ENCODE measurements at regions not wholly inside any gene's neighbourhood (a gene's known extent, or its start where the extent isn't known, plus 50 kb on each side); places are given as distances from the start of the nearest gene placed in this dataset.
"Not testable (repeated sequence)": the region's sequence is repeated elsewhere in the genome, so short reads cannot be mapped to it uniquely, and the experiment has no call there.

DNA sequence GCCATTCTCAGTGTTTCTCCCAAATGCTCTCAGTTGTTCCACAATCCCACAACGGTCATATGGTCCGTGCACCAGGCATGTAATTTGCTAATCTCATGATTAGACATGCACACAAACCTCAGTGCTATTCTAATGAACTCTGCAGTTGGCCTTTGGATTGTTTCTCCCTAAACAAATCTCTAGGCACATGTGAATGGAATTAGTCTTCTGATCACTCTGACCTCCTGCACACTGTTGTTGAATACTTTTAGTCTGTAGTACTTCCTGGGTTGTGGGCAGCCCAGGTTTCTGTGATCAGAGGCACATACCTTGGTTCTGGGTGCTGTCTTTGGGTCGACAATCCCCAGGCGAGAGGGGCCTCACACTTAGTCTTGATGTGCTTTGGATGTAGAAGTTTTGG is 498.7 kb upstream of the SPRED2 start:
- in situ Hi-C loops (cut with MboI; ENCODE audit: low pct_unique_long_range_greater_than_20kb in 2 of 9, low sequenced_read_pairs in 9 of 9, unreplicated experiment in 9 of 9) = no loop called here

DNA sequence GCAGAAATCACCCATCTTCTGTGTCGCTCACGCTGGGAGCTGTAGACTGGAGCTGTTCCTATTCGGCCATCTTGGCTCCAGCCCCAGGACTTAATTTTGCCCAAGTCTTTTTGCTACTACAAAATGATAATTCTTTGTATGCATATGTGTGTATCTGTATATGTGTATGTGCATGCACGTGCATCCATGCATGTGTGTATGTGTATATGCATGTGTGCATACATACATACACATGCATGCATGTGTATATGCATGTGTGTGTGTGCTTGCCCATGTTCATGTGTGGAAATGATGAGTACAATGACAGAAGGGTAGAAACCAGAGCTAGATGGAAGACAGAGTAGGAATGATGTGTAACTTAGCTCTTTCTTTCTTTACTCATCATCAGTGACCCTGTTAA is 497.9 kb upstream of the SPRED2 start:
- no peak overlapping the region for H3K27ac ChIP-seq
- H3K4me3 ChIP-seq = no peak overlapping the region
- ATAC-seq (replicated peaks in 6 of 8) = peak in 1 of 8 experiments; percentile 25
- 0 to 100% (median 43%) methylated on average over 1 of the region's 4 CpGs; no CpG with 5 or more reads in 7 of the 10 experiments for WGBS, 10 experiments
- in situ Hi-C loops (cut with MboI; ENCODE audit: low pct_unique_long_range_greater_than_20kb in 2 of 9, low sequenced_read_pairs in 9 of 9, unreplicated experiment in 9 of 9) = no loop called here
- H3K4me1 ChIP-seq (replicated peaks in 1 of 2) = peaks cover 2 to 5% of the 10 kb centered on the region in 2 donors

More for the DNA sequence above, 498.7 kb upstream of the SPRED2 start:
- Histone ChIP-seq H3K27ac (no peak overlapping the region), H3K4me1 (replicated peaks in 1 of 2) (peaks cover 6 to 7% of the 10 kb centered on the region in 2 donors), H3K4me3 (no peak overlapping the region)
- ATAC-seq (replicated peaks in 6 of 8) = no peak
- 6 to 100% (median 89%) methylated on average over 2 to 4 of the region's 4 CpGs; no CpG with 5 or more reads in 4 of the 10 experiments for WGBS, 10 experiments

DNA sequence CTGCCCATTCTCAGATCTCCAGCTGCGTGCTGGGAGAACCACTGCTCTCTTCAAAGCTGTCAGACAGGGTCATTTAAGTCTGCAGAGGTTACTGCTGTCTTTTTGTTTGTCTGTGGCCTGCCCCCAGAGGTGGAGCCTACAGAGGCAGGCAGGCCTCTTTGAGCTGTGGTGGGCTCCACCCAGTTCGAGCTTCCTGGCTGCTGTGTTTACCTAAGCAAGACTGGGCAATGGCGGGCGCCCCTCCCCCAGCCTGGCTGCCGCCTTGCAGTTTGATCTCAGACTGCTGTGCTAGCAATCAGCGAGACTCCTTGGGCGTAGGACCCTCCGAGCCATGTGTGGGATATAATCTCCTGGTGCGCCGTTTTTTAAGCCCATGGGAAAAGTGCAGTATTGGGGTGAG is 497.3 kb upstream of the SPRED2 start:
- H3K4me1 ChIP-seq (replicated peaks in 1 of 2); H3K27ac ChIP-seq; H3K4me3 ChIP-seq; in situ Hi-C loops (cut with MboI; ENCODE audit: low pct_unique_long_range_greater_than_20kb in 2 of 9, low sequenced_read_pairs in 9 of 9, unreplicated experiment in 9 of 9); ATAC-seq (replicated peaks in 6 of 8): not testable (repeated sequence)
- WGBS, 10 experiments = 70 to 94% (median 73%) methylated on average over 2 to 3 of the region's 10 CpGs; no CpG with 5 or more reads in 7 of the 10 experiments

DNA sequence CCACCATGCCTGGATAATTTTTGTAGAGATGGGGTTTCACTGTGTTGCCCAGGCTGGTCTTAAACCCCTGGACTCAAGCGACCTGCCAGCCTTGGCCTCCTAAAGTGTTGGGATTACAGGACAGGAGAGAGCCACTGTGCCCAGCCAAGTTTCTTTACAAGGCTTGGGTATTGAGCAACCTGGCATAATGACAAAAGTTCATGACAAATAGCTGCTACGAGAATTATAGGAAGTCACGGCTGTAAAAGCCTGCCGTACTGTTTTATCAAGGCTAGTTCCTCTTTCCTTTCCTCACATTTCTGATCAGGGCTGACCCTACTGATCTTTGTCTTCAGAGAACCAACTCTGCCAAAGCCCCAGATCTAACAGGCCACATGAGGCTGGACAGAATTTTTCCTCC is 490.4 kb upstream of the SPRED2 start:
- H3K27ac ChIP-seq = no peak overlapping the region
- H3K4me1 ChIP-seq (replicated peaks in 1 of 2) = peaks cover 9 to 11% of the 10 kb centered on the region in 2 donors
- in situ Hi-C loops (cut with MboI; ENCODE audit: low pct_unique_long_range_greater_than_20kb in 2 of 9, low sequenced_read_pairs in 9 of 9, unreplicated experiment in 9 of 9) = no loop called here
- 0 to 100% (median 83%) methylated on average over 2 to 4 of the region's 4 CpGs; no CpG with 5 or more reads in 5 of the 10 experiments for WGBS, 10 experiments
- no peak for ATAC-seq (replicated peaks in 6 of 8)
- H3K4me3 ChIP-seq = no peak overlapping the region

DNA sequence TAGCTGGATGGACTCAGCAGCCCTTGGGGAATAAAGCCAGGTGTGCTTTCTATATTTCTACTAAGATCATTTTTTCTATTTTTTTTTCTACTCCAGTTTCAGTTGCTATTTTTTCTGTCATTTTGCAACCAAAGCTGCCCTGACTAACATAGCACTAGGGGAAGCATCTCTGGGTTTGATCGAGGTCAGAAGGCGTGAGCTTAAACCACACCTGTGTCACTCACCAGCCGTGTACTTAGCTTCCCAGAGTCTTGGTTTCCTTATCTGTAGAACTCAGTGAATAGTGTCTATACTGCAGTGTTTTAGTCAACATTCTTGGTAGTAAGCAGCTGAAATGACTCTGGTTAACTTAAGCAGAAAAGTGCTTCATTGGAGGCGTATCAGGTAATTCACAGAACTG is 489.6 kb upstream of the SPRED2 start:
- Histone ChIP-seq H3K4me1 (replicated peaks in 1 of 2) (peaks cover 9 to 11% of the 10 kb centered on the region in 2 donors), H3K27ac (no peak overlapping the region), H3K4me3 (no peak overlapping the region)
- WGBS, 10 experiments = 16 to 91% (median 62%) methylated on average over 2 to 4 of the region's 4 CpGs; no CpG with 5 or more reads in 5 of the 10 experiments
- no peak for ATAC-seq (replicated peaks in 6 of 8)
- in situ Hi-C loops (cut with MboI; ENCODE audit: low pct_unique_long_range_greater_than_20kb in 2 of 9, low sequenced_read_pairs in 9 of 9, unreplicated experiment in 9 of 9) = no loop called here

DNA sequence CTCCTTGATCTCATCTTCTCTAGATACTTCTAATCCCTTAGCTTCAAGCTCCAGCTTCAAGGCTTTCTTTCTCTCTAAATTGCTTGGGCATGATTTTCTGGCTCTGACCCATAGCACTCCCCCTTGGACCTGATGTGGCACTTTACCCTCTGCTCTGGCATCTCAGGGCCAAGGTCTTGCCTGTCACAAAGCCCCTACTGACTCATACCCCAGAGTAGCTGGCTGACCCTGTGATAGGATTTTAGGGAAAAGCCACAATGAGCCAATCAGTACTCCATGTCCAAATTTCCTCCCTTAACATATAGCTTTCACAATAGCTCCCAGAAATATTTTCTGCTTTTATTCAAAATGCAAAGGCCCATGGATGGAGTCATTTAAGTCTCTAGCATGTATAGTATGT is 488.7 kb upstream of the SPRED2 start:
- in situ Hi-C loops (cut with MboI; ENCODE audit: low pct_unique_long_range_greater_than_20kb in 2 of 9, low sequenced_read_pairs in 9 of 9, unreplicated experiment in 9 of 9) = no loop called here
- peaks cover 9 to 11% of the 10 kb centered on the region in 2 donors for H3K4me1 ChIP-seq (replicated peaks in 1 of 2)
- H3K4me3 ChIP-seq = no peak overlapping the region
- no peak overlapping the region for H3K27ac ChIP-seq
- ATAC-seq (replicated peaks in 6 of 8) = no peak

DNA sequence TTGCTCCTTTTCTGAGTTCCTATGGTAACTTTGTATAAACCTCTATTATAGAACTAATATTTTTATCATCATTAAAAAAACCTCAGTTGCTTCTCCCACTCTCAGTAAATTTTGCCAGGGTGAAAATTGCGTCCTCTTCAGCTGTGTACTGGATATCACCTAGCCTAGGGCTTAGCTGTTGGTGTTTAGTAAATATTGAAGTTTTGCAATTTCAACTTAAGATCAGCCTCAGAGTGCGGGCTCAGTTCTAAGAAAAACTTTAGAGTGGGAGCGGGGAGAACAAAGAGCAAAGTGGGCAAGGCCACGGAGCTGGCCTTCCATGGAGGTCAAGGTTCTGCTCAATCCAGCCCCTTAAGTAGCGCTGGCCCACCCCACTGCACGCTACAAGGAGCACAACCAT is 488.3 kb upstream of the SPRED2 start:
- no peak overlapping the region for H3K4me3 ChIP-seq
- H3K4me1 ChIP-seq (replicated peaks in 1 of 2) = peaks cover 9 to 11% of the 10 kb centered on the region in 2 donors
- in situ Hi-C loops (cut with MboI; ENCODE audit: low pct_unique_long_range_greater_than_20kb in 2 of 9, low sequenced_read_pairs in 9 of 9, unreplicated experiment in 9 of 9) = no loop called here
- WGBS, 10 experiments = 14 to 94% (median 55%) methylated on average over 1 to 6 of the region's 6 CpGs; no CpG with 5 or more reads in 4 of the 10 experiments
- ATAC-seq (replicated peaks in 6 of 8) = no peak
- no peak overlapping the region for H3K27ac ChIP-seq

DNA sequence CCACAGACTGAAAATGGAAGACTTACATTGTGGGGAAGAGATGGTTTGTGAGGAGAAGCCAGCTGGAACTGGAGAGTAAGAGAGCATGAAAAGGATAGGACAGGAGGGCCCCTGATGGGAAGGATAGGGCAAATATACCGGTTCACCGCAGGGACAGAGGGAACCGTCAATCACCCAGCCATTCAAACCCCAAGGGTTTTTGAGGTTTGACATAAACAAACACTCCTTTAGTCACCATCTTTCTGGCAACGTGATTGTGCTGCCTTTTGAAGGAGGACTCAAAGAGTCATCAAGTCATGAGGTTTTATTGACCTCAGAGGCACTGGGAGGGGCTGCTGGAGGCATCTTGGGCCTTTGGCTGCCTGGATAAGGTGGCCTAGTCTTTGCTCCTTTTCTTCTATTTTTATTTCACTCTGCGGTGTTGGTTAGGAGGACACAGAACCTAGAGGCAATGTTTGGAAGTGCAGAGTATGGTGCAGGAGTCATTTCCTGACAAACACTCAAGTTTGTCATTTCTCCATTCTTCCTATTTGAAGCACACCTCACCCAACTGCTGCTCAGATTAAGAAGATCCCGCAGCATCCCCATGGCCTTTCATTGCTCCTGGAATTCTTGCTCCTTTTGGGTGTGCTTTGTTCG is 487.3 kb upstream of the SPRED2 start:
- in situ Hi-C loops (cut with MboI; ENCODE audit: low pct_unique_long_range_greater_than_20kb in 2 of 9, low sequenced_read_pairs in 9 of 9, unreplicated experiment in 9 of 9) = no loop called here
- WGBS, 10 experiments = 0 to 72% (median 50%) methylated on average over 1 to 7 of the region's 7 CpGs; no CpG with 5 or more reads in 1 of the 10 experiments

DNA sequence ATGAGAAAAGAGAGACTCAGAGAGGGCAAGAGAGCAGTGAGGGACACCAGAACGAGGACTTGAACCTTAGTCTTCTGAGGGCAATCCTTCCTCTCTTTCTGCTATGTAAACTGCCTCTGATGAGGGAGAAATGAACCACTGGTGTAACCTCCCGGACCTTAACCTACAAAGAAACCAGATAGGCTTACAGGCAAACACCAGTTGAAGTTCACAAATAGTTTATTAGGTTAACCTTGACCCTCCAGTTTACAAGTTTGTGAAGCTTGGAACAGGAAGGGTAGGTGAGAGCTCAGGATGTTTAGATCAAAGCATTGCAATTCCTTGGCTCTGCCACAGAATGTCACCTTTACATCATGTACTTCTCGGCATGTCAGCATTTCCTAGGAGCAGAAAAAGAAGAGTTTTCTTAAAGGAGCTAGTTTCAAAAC is 486.4 kb upstream of the SPRED2 start:
- no peak overlapping the region for H3K27ac ChIP-seq
- ATAC-seq (replicated peaks in 6 of 8) = no peak
- no peak overlapping the region for H3K4me3 ChIP-seq
- WGBS, 10 experiments = 12 to 95% (median 80%) methylated on average over 1 to 3 of the region's 3 CpGs; no CpG with 5 or more reads in 1 of the 10 experiments
- in situ Hi-C loops (cut with MboI; ENCODE audit: low pct_unique_long_range_greater_than_20kb in 2 of 9, low sequenced_read_pairs in 9 of 9, unreplicated experiment in 9 of 9) = no loop called here
- peaks cover 18% of the 10 kb centered on the region in 2 donors for H3K4me1 ChIP-seq (replicated peaks in 1 of 2)

More for the DNA sequence above, 487.3 kb upstream of the SPRED2 start:
- ATAC-seq (replicated peaks in 6 of 8) = peak in 5 of 8 experiments; percentile 53 to 86 (median 71)
- Histone ChIP-seq H3K27ac (peak overlapping the region in 1 of 2 donors; percentile 50), H3K4me1 (replicated peaks in 1 of 2) (peaks cover 9 to 11% of the 10 kb centered on the region in 2 donors), H3K4me3 (no peak overlapping the region)

DNA sequence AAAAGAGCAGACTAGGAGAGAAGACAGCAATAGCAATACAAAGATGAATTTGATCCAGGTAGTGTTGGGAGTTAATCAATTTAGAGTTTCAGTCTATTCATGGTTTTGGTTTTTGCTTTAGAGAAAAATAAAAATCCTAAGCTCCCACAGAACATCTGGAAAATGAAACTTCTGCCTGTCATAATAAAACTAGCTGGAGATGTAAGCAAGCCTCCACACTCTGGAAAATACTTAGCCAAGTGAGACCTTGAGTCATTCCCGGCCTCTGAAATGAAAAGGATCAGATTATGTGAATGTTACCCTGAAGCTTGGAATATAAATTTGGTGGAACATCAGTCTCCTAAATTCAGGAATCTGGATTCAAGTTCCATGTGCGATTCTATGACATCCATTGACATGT is 485.6 kb upstream of the SPRED2 start:
- in situ Hi-C loops (cut with MboI; ENCODE audit: low pct_unique_long_range_greater_than_20kb in 2 of 9, low sequenced_read_pairs in 9 of 9, unreplicated experiment in 9 of 9) = no loop called here
- H3K27ac ChIP-seq = no peak overlapping the region
- peaks cover 18 to 24% of the 10 kb centered on the region in 2 donors for H3K4me1 ChIP-seq (replicated peaks in 1 of 2)
- no peak overlapping the region for H3K4me3 ChIP-seq
- WGBS, 10 experiments = 0 to 100% (median 82%) methylated on average over 1 to 2 of the region's 2 CpGs; no CpG with 5 or more reads in 1 of the 10 experiments
- no peak for ATAC-seq (replicated peaks in 6 of 8)

DNA sequence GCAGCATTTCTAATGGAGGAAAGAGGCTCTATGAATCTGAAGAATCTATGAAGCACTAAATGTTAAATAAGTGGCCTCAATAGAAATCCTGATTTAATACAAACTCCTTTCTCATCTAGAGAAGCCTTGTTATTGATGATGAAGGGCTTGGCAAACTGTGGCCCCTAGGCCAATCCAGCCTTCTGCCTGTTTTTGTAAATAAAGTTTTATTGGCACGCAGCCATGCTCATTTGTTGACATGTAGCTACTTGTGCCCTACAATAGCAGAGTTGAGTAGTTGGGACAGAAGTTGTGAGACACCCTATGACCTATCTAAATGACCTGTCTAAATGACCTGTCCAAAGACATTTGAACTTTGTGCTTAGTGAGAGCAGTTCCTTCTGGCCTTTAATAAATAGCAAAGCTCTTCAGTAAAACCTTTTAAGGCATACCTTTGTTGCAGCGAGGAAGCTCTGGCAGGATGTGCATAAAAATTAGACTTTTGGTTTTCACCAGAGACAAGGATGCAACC is 484.4 kb upstream of the SPRED2 start:
- 40 to 100% (median 92%) methylated on average over 1 to 2 of the region's 2 CpGs; no CpG with 5 or more reads in 5 of the 10 experiments for WGBS, 10 experiments
- no peak for ATAC-seq (replicated peaks in 6 of 8)
- Histone ChIP-seq H3K27ac (no peak overlapping the region), H3K4me3 (no peak overlapping the region), H3K4me1 (replicated peaks in 1 of 2) (peaks cover 18 to 28% of the 10 kb centered on the region in 2 donors)
- in situ Hi-C loops (cut with MboI; ENCODE audit: low pct_unique_long_range_greater_than_20kb in 2 of 9, low sequenced_read_pairs in 9 of 9, unreplicated experiment in 9 of 9) = no loop called here

DNA sequence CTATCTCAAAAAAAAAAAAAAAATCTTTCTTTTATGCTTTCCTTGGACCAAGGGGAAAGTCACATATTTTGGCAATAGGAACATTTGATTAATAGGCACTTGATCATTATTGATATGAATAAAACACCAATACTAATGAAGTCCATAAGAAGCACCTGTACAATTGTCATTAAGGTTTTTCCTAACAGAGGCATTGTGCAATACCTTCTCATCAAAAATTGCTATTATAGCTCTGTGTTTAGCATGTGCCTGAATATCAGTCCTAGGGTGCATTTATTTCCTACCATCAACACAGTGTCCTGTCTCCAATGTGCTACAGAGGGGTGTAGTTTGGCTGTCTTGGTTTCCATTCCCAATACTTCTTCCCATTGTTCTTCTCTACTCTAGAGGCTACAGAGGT is 483.8 kb upstream of the SPRED2 start:
- H3K4me1 ChIP-seq (replicated peaks in 1 of 2) = peaks cover 18 to 28% of the 10 kb centered on the region in 2 donors
- no peak for ATAC-seq (replicated peaks in 6 of 8)
- H3K27ac ChIP-seq = no peak overlapping the region
- no peak overlapping the region for H3K4me3 ChIP-seq
- in situ Hi-C loops (cut with MboI; ENCODE audit: low pct_unique_long_range_greater_than_20kb in 2 of 9, low sequenced_read_pairs in 9 of 9, unreplicated experiment in 9 of 9) = no loop called here

DNA sequence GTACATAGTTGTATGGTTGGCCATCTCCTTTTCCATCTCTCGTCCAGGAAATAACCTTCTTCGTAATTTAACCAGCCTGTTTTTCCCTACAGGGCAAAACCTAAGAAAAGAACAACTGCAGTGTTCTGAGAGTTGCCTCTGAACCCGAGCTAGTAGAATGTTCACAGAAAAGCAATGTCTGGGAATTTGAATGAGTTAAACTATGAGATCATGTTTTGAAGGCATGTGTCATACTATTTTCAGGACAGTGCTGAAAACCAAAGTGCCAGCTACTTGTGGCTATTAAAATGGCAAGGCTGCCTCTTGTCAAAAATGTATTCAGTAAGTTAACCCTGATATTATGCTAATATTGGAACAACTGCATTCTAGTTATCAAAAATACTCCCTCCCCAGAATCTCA is 482.9 kb upstream of the SPRED2 start:
- Histone ChIP-seq H3K27ac (no peak overlapping the region), H3K4me3 (no peak overlapping the region), H3K4me1 (replicated peaks in 1 of 2) (peaks cover 18 to 28% of the 10 kb centered on the region in 2 donors)
- peak in 2 of 8 experiments; percentile 53 for ATAC-seq (replicated peaks in 6 of 8)
- in situ Hi-C loops (cut with MboI; ENCODE audit: low pct_unique_long_range_greater_than_20kb in 2 of 9, low sequenced_read_pairs in 9 of 9, unreplicated experiment in 9 of 9) = no loop called here
- 7 to 100% (median 89%) methylated on average over 1 to 3 of the region's 3 CpGs; no CpG with 5 or more reads in 2 of the 10 experiments for WGBS, 10 experiments

All from motor neuron (in vitro differentiated cells).